HG03432 (cell line): ENCODE measurements at regions not wholly inside any gene's neighbourhood (a gene's known extent, or its start where the extent isn't known, plus 50 kb on each side); places are given as distances from the start of the nearest gene placed in this dataset.
A peak's percentile ranks its signal among the peaks of the same experiment; 100 is the strongest.
"Not testable (repeated sequence)": the region's sequence is repeated elsewhere in the genome, so short reads cannot be mapped to it uniquely, and the experiment has no call there.

Experiments
- ATAC-seq: cut with Tn5 transposase; IDR thresholded peaks from one replicate; pipeline ENCODE4 v1.9.1; 2021; ENCODE audit warnings: mild to moderate bottlenecking, moderate library complexity; ENCODE audit not compliant: unreplicated experiment

- ATAC-seq: no peak
Measured at GRCh38 chr4:86522349-86522748, 71.8 kb upstream of the PTPN13 start.

GRCh38 chr4:86523333-86523732 lies 70.8 kb upstream of the PTPN13 start:
- ATAC-seq: no peak

- not testable (repeated sequence) for ATAC-seq
Measured at GRCh38 chr4:86527713-86528112, 66.4 kb upstream of the PTPN13 start.

- ATAC-seq: no peak
Measured at GRCh38 chr4:86529436-86529835, 64.7 kb upstream of the PTPN13 start.

- ATAC-seq: peak; percentile 85
Measured at GRCh38 chr4:86530183-86530582, 63.9 kb upstream of the PTPN13 start.

GRCh38 chr4:86531440-86531839 lies 62.7 kb upstream of the PTPN13 start:
- ATAC-seq: no peak

GRCh38 chr4:86532851-86533250 lies 61.3 kb upstream of the PTPN13 start:
- no peak for ATAC-seq

GRCh38 chr4:86536151-86536550 lies 58.0 kb upstream of the PTPN13 start:
- ATAC-seq: no peak

- no peak for ATAC-seq
Measured at GRCh38 chr4:86542319-86543027, 51.6 kb upstream of the PTPN13 start.

GRCh38 chr4:86543080-86543479 lies 51.0 kb upstream of the PTPN13 start:
- no peak for ATAC-seq

- ATAC-seq: no peak
Measured at GRCh38 chr4:86543560-86544309, 50.4 kb upstream of the PTPN13 start.

GRCh38 chr4:86544310-86544966 lies 49.7 kb upstream of the PTPN13 start:
- peak; percentile 93 for ATAC-seq
